ENCODE measurements at regions not wholly inside any gene's neighbourhood (a gene's known extent, or its start where the extent isn't known, plus 50 kb on each side); places are given as distances from the start of the nearest gene placed in this dataset.
"Not testable (repeated sequence)": the region's sequence is repeated elsewhere in the genome, so short reads cannot be mapped to it uniquely, and the experiment has no call there.

DNA sequence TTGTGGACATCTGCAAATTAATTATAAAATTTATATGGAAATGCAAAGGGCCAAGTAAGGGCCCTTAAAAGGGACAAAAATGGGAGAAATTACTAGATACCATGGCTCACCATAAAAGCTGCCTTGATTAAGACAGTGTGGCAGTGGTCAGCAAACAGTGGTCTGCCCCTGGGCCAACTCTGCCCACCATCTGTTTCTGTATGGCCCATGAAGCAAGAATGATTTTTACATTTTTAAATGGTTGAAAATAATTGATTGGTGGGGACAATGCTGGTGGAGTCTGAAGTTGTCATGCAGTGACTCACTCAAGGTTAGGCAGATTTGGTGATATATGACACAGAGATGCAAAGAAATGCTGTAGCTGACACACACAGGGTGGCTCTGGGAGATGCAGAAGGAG is 295.6 kb downstream of the RTP5 start:
- H3K36me3 Mint-ChIP-seq (ENCODE audit: low read depth); H3K9me3 Mint-ChIP-seq; H3K27ac Mint-ChIP-seq; H3K4me1 Mint-ChIP-seq; DNase-seq; H3K4me3 Mint-ChIP-seq; H3K27me3 Mint-ChIP-seq (ENCODE audit: low read depth, poor library complexity): not testable (repeated sequence)

- not testable (repeated sequence) for H3K9me3 Mint-ChIP-seq; H3K4me3 Mint-ChIP-seq; H3K36me3 Mint-ChIP-seq (ENCODE audit: low read depth); H3K4me1 Mint-ChIP-seq; DNase-seq; H3K27me3 Mint-ChIP-seq (ENCODE audit: low read depth, poor library complexity); H3K27ac Mint-ChIP-seq
These were observed 301.8 kb downstream of the RTP5 start for GRCh38 chr2:242171290-242171689.

All from nephron progenitor cell (in vitro differentiated cells).